DND-41 (cell line): ENCODE measurements at regions not wholly inside any gene's neighbourhood (a gene's known extent, or its start where the extent isn't known, plus 50 kb on each side); places are given as distances from the start of the nearest gene placed in this dataset.

Experiments used
- ATAC-seq: fragments of 200-7000 bp; cut with Tn5 transposase; 3 replicates; pipeline ENCODE4 v1.9.1; 2021; ENCODE audit warnings: low read depth; ENCODE audit not compliant: insufficient read depth
- DNase-seq: peaks from one replicate; pipeline ENCODE4 v3.0.0-alpha.2; 2020
- H2AFZ ChIP-seq: 2 replicates; pipeline ENCODE4 v1.6.0; 2012; ENCODE audit warnings: low read depth, low read length
- H3K27ac ChIP-seq: 2 replicates; pipeline ENCODE4 v1.5.1; 2012; ENCODE audit warnings: low read length, inconsistent platforms
- H3K27me3 ChIP-seq: fragments of 200-600 bp; sonication (generic); 2 replicates; pipeline ENCODE4 v1.6.0; 2012; ENCODE audit warnings: low read length, mild to moderate bottlenecking, inconsistent platforms; ENCODE audit not compliant: insufficient read depth, poor library complexity
- H3K36me3 ChIP-seq: 2 replicates; pipeline ENCODE4 v1.5.1; 2012; ENCODE audit warnings: low read length, inconsistent platforms; ENCODE audit not compliant: insufficient read depth
- H3K4me1 ChIP-seq: 2 replicates; pipeline ENCODE4 v1.5.1; 2012; ENCODE audit warnings: mild to moderate bottlenecking, low read length; ENCODE audit not compliant: insufficient read depth
- H3K4me2 ChIP-seq: 2 replicates; pipeline ENCODE4 v1.6.0; 2012; ENCODE audit warnings: mild to moderate bottlenecking, moderate library complexity, low read length, inconsistent platforms; ENCODE audit not compliant: insufficient read depth
- H3K4me3 ChIP-seq, 2 experiments: fragments of 200-600 bp in 1 of 2; shearing (Covaris generic) in 1 of 2; 2 replicates each; pipeline ENCODE4 v1.5.1; 2012 to 2016; ENCODE audit warnings: inconsistent platforms in 2 of 2, low read length in 2 of 2, mild to moderate bottlenecking in 2 of 2, low read depth in 1 of 2, moderate library complexity in 1 of 2
- H3K79me2 ChIP-seq: 2 replicates; pipeline ENCODE4 v1.6.0; 2012; ENCODE audit warnings: low read length, inconsistent platforms; ENCODE audit not compliant: insufficient read depth
- H3K9ac ChIP-seq: 2 replicates; pipeline ENCODE4 v1.6.0; 2012; ENCODE audit warnings: low read depth, mild to moderate bottlenecking, inconsistent platforms, low read length, moderate library complexity
- H3K9me3 ChIP-seq: 2 replicates; pipeline ENCODE4 v1.5.1; 2012; ENCODE audit warnings: low read length, moderate library complexity, mild to moderate bottlenecking, inconsistent platforms; ENCODE audit not compliant: insufficient read depth, severe bottlenecking
- H4K20me1 ChIP-seq: 2 replicates; pipeline ENCODE4 v1.6.0; 2012; ENCODE audit warnings: low read length; ENCODE audit not compliant: insufficient read depth
- CTCF ChIP-seq: IDR thresholded peaks from 2 replicates; pipeline ENCODE4 v1.5.1; 2012; ENCODE audit warnings: borderline replicate concordance, low read length, moderate library complexity, mild to moderate bottlenecking; ENCODE audit not compliant: poor library complexity, severe bottlenecking; ENCODE audit errors: extremely low read depth
- EZH2 ChIP-seq: IDR thresholded peaks from 3 replicates; pipeline ENCODE4 v1.6.1; 2012; ENCODE audit warnings: borderline replicate concordance, low read depth, mild to moderate bottlenecking, moderate library complexity, low read length, inconsistent platforms; ENCODE audit not compliant: severe bottlenecking

GRCh38 chr2:199216253-199216652, 241.5 kb downstream of the SATB2 start:
- Histone ChIP-seq H3K79me2 (no peaks in the 10 kb centered on the region), H3K4me1 (no peaks in the 10 kb centered on the region), H3K4me3 (no peak overlapping the region), H3K9me3 (no peaks in the 10 kb centered on the region), H3K27me3 (no peaks in the 10 kb centered on the region), H3K9ac (no peak overlapping the region), H3K27ac (no peak overlapping the region), H3K4me2 (no peak overlapping the region), H3K36me3 (no peaks in the 10 kb centered on the region), H2AFZ (no peak overlapping the region), H4K20me1 (no peaks in the 10 kb centered on the region)
- no peak for DNase-seq
- TF ChIP-seq EZH2 (no peak), CTCF (no peak)
- ATAC-seq = no peak

- TF ChIP-seq EZH2 (no peak), CTCF (no peak)
- no peaks in the 10 kb centered on the region for H3K36me3 ChIP-seq
- DNase-seq (no peak), ATAC-seq (no peak)
- H3K27ac ChIP-seq = no peak overlapping the region
- H3K27me3 ChIP-seq = no peaks in the 10 kb centered on the region
- H4K20me1 ChIP-seq = no peaks in the 10 kb centered on the region
- no peaks in the 10 kb centered on the region for H3K4me1 ChIP-seq
- no peak overlapping the region for H2AFZ ChIP-seq
- H3K4me3 ChIP-seq = no peak overlapping the region
- H3K9ac ChIP-seq = no peak overlapping the region
- no peaks in the 10 kb centered on the region for H3K79me2 ChIP-seq
- no peak overlapping the region for H3K4me2 ChIP-seq
- no peaks in the 10 kb centered on the region for H3K9me3 ChIP-seq
Measured at GRCh38 chr2:199207011-199207410, 250.7 kb downstream of the SATB2 start.

- TF ChIP-seq CTCF (no peak), EZH2 (no peak)
- Histone ChIP-seq H3K4me3 (no peak overlapping the region), H3K9me3 (no peaks in the 10 kb centered on the region), H3K79me2 (no peaks in the 10 kb centered on the region), H3K27me3 (no peaks in the 10 kb centered on the region), H2AFZ (no peak overlapping the region), H3K9ac (no peak overlapping the region), H3K4me1 (no peaks in the 10 kb centered on the region), H4K20me1 (no peaks in the 10 kb centered on the region), H3K4me2 (no peak overlapping the region), H3K27ac (no peak overlapping the region), H3K36me3 (no peaks in the 10 kb centered on the region)
- DNase-seq = no peak
- no peak for ATAC-seq
Measured at GRCh38 chr2:199206536-199206935, 251.2 kb downstream of the SATB2 start.

- Histone ChIP-seq H3K9me3 (no peaks in the 10 kb centered on the region), H3K27ac (no peak overlapping the region), H3K4me3 (no peak overlapping the region), H3K4me1 (no peaks in the 10 kb centered on the region), H3K36me3 (no peaks in the 10 kb centered on the region), H2AFZ (no peak overlapping the region), H4K20me1 (no peaks in the 10 kb centered on the region), H3K27me3 (no peaks in the 10 kb centered on the region), H3K4me2 (no peak overlapping the region), H3K9ac (no peak overlapping the region), H3K79me2 (no peaks in the 10 kb centered on the region)
- ATAC-seq (no peak), DNase-seq (no peak)
- TF ChIP-seq EZH2 (no peak), CTCF (no peak)
Measured at GRCh38 chr2:199202964-199203363, 254.8 kb downstream of the SATB2 start.
